K562 (cell line): ENCODE measurements at regions not wholly inside any gene's neighbourhood (a gene's known extent, or its start where the extent isn't known, plus 50 kb on each side); places are given as distances from the start of the nearest gene placed in this dataset.

ENCODE experiments used
- ATAC-seq: fragments of 200-7000 bp; cut with Tn5 transposase; 3 replicates; pipeline ENCODE4 v1.9.1; 2020; ENCODE audit warnings: moderate library complexity
- BruUV-seq: library from RNA; stranded (reverse); fragments of 400-500 nt; replicated peaks from 2 replicates; lab custom pipeline; 2021; lab: Mats Ljungman, UMichigan
- CTCF ChIA-PET: fragments of 300-600 bp; formaldehyde crosslinking; extraction: SDS; loops from one replicate; lab custom pipeline; 2021; ENCODE audit warnings: low intra/inter-chr PET ratio; lab: Yijun Ruan, JAX
- POLR2A ChIA-PET: fragments of 300-600, 350-650 bp; sonication (Branson Sonifier 250); formaldehyde crosslinking; extraction: SDS; loops from one replicate; lab custom pipeline; 2021; ENCODE audit warnings: antibody characterized with exemption, inconsistent platforms; lab: Yijun Ruan, JAX
- DNase-seq, 4 experiments: peaks; one replicate each; pipeline versions ENCODE4 v3.0.0 to v3.0.0-alpha.2; 2011 to 2018; ENCODE audit warnings: low spot score in 3 of 4, mixed read lengths in 3 of 4; ENCODE audit errors: extremely low read depth in 1 of 4
- FAIRE-seq: peaks from 2 replicates; lab custom pipeline; 2011; peaks lifted over from hg19 to GRCh38; lab: Jason Lieb, UNC
- H2AFZ ChIP-seq: 2 replicates; pipeline ENCODE4 v1.6.0; 2011; ENCODE audit warnings: low read depth, low read length, control low read depth, inconsistent platforms
- H3K27ac ChIP-seq: fragments of 200-600 bp; 3 replicates; pipeline ENCODE4 v1.8.0; 2011; ENCODE audit warnings: low read depth, mild to moderate bottlenecking, control low read depth, inconsistent platforms, low read length, moderate library complexity, mixed read lengths; ENCODE audit errors: extremely low read depth
- H3K27me3 ChIP-seq, 2 experiments: fragments of 300-600 bp in 1 of 2; 2 replicates in 1 of 2; 3 replicates in 1 of 2; pipeline versions ENCODE4 v1.6.0 to v1.8.0; 2011; ENCODE audit warnings: inconsistent platforms in 2 of 2, low read length in 2 of 2, mild to moderate bottlenecking in 1 of 2, mixed read lengths in 1 of 2, moderate library complexity in 1 of 2; ENCODE audit not compliant: control insufficient read depth in 2 of 2, insufficient read depth in 2 of 2
- H3K36me3 ChIP-seq: fragments of 300-600 bp; 3 replicates; pipeline ENCODE4 v1.8.0; 2011; ENCODE audit warnings: mild to moderate bottlenecking, low read length, inconsistent platforms; ENCODE audit not compliant: control insufficient read depth, insufficient read depth
- H3K4me1 ChIP-seq, 2 experiments: fragments of 200-600 bp in 1 of 2; replicated peaks in 1 of 2; 2 replicates in 1 of 2; 3 replicates in 1 of 2; pipeline versions ENCODE4 v1.5.1 to v1.8.0; 2011; ENCODE audit warnings: inconsistent platforms in 2 of 2, low read length in 2 of 2, mild to moderate bottlenecking in 1 of 2, mixed read lengths in 1 of 2, moderate library complexity in 1 of 2; ENCODE audit not compliant: control insufficient read depth in 2 of 2, insufficient read depth in 2 of 2
- H3K4me2 ChIP-seq: 2 replicates; pipeline ENCODE4 v1.6.1; 2011; ENCODE audit warnings: low read length, control low read depth, inconsistent platforms, mixed read lengths; ENCODE audit not compliant: insufficient read depth
- H3K4me3 ChIP-seq: fragments of 200-600 bp; sonication (generic), shearing (Covaris generic); 2 replicates; pipeline ENCODE4 v1.5.1; 2016; ENCODE audit warnings: control low read depth, inconsistent platforms
- H3K79me2 ChIP-seq: fragments of 200-600 bp; 3 replicates; pipeline ENCODE4 v1.8.0; 2011; ENCODE audit warnings: low read length, inconsistent platforms; ENCODE audit not compliant: control insufficient read depth, insufficient read depth
- H3K9ac ChIP-seq, 2 experiments: 2 replicates each; pipeline versions ENCODE4 v1.6.0 to v1.6.1; 2011; ENCODE audit warnings: low read depth in 2 of 2, low read length in 2 of 2, control low read depth in 1 of 2, inconsistent platforms in 1 of 2, mild to moderate bottlenecking in 1 of 2, mixed read lengths in 1 of 2; ENCODE audit not compliant: insufficient read depth in 1 of 2
- H3K9me1 ChIP-seq: one replicate; pipeline ENCODE4 v1.6.0; 2011; ENCODE audit warnings: inconsistent platforms, mild to moderate bottlenecking, low read length, moderate library complexity; ENCODE audit not compliant: control insufficient read depth, insufficient read depth
- H3K9me3 ChIP-seq: replicated peaks from 2 replicates; pipeline ENCODE4 v1.5.1; 2011; ENCODE audit warnings: low read depth, low read length, inconsistent platforms; ENCODE audit not compliant: control insufficient read depth, insufficient read depth
- H4K20me1 ChIP-seq: replicated peaks from 2 replicates; pipeline ENCODE4 v1.6.1; 2011; ENCODE audit warnings: low read length, inconsistent platforms, mixed read lengths; ENCODE audit not compliant: control insufficient read depth, insufficient read depth
- CAMTA2 ChIP-seq: fragments of 250-450 bp; sonication (Bioruptor Pico); conservative IDR thresholded peaks from 2 replicates; pipeline ENCODE4 v1.5.1; 2022
- ERF ChIP-seq: fragments of 450-650 bp; formaldehyde crosslinking; IDR thresholded peaks from 2 replicates; pipeline ENCODE4 v1.4.0; 2020; ENCODE audit warnings: mild to moderate bottlenecking, mixed read lengths
- GABPB1 ChIP-seq: sonication (generic); formaldehyde crosslinking; IDR thresholded peaks from 2 replicates; pipeline ENCODE4 v1.8.0; 2022; ENCODE audit warnings: mild to moderate bottlenecking, missing genetic modification reagents
- L3MBTL2 ChIP-seq: fragments of 450-650 bp; IDR thresholded peaks from 2 replicates; pipeline ENCODE4 v1.6.1; 2016; ENCODE audit warnings: mild to moderate bottlenecking, moderate library complexity
- NCOA1 ChIP-seq: fragments of 450-650 bp; IDR thresholded peaks from 2 replicates; pipeline ENCODE4 v1.6.1; 2016; ENCODE audit warnings: low read depth
- NR4A1 ChIP-seq, 2 experiments: fragments of 250-450 bp in 1 of 2; fragments of 450-650 bp in 1 of 2; sonication (Bioruptor Pico) in 1 of 2; IDR thresholded peaks; 2 replicates each; pipeline versions ENCODE4 v1.4.0 to v1.6.1; 2016 to 2020; ENCODE audit warnings: mild to moderate bottlenecking in 2 of 2, missing compliant biosample characterization in 1 of 2, missing genetic modification characterization in 1 of 2, moderate library complexity in 1 of 2
- WGBS: fragments of 100-300 bp; shearing (Covaris generic); methylation state at CpG from one replicate; pipeline ENCODE4 v1.1.6; 2016; ENCODE audit warnings: low coverage, mixed read lengths; ENCODE audit not compliant: insufficient coverage; ENCODE audit errors: missing lambda C conversion rate; 5-methylcytosine and 5-hydroxymethylcytosine counted together
- in situ Hi-C: fragments of 300-500 bp; cut with MboI; formaldehyde crosslinking; loops from 4 replicates; pipeline ENCODE4 v1.15.0; 2018; ENCODE audit warnings: inconsistent platforms, mixed read lengths
- intact Hi-C: fragments of 100-400 bp; cut with micrococcal nuclease; formaldehyde crosslinking; loops from 2 replicates; pipeline ENCODE4 v1.14.2; 2022
- TF ChIP-seq, protein P1 (sequence below), 2 experiments: fragments of 150-350 bp in 1 of 2; IDR thresholded peaks; 2 replicates each; pipeline ENCODE4 v1.6.1; 2012 to 2016; ENCODE audit warnings: low read depth in 2 of 2, low read length in 2 of 2, mild to moderate bottlenecking in 1 of 2, moderate library complexity in 1 of 2
- TF ChIP-seq, protein P2 (sequence below): fragments of 250-450 bp; sonication (Bioruptor Pico); IDR thresholded peaks from 2 replicates; pipeline ENCODE4 v1.8.0; 2022; ENCODE audit warnings: moderate library complexity, mild to moderate bottlenecking, inconsistent platforms

DNA sequence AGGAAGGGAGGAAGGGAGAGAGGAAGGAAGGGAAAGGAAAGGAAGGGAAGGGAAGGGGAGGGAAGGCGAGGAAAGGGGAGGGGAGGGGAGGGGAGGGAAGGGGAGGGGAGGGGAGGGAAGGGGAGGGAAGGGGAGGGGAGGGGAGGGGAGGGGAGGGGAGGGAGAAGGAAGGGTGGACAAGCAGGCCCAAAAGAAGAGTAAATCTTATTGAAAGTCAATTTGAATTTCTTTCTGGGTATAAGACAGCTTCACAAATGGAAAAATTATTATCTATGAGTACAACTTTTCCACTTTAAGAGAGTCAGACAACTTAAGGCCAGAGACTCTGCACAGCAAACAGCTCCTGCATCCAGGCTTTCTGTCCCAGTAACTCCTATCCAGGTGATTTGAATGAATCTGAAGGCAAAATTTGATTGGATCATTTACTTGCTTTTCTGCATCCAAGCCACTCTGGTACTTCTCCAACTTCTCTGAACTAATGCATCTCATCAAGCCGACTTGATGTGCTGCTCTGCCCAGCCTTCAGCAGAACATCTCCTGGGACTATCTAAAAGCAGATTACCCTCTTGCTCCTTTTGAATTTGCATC lies 363.4 kb upstream of the KIF2A start:
- TF ChIP-seq NR4A1 (CRISPR knock-in tag; IDR thresholded peaks at IDR 0.05) (no peak), NR4A1 (tag; IDR thresholded peaks at IDR 0.05) (no peak)
- no peaks in the 10 kb centered on the region for H4K20me1 ChIP-seq
- in situ Hi-C loops (no loop called here), intact Hi-C loops (loop anchor here (5.0 kb wide), 1 partner anchor 890 kb away; no protein-coding TSS in a partner anchor)
- no peak overlapping the region for H3K4me2 ChIP-seq
- no peak for ATAC-seq
- H3K4me3 ChIP-seq, result no peak overlapping the region
- CTCF ChIA-PET, result no interaction called here
- H3K4me1 ChIP-seq, result no peaks in the 10 kb centered on the region
- no peak for FAIRE-seq
- WGBS, result 0% methylated on average over 1 of the region's 2 CpGs
- no peak overlapping the region for H2AFZ ChIP-seq
- no peaks in the 10 kb centered on the region for H3K9me3 ChIP-seq
- H3K36me3 ChIP-seq, result no peaks in the 10 kb centered on the region
- no peaks in the 10 kb centered on the region for H3K27me3 ChIP-seq
- no peak overlapping the region for H3K27ac ChIP-seq
- H3K9ac ChIP-seq, result no peak overlapping the region
- BruUV-seq, result no TSS peak
- H3K79me2 ChIP-seq, result no peaks in the 10 kb centered on the region
- POLR2A ChIA-PET, result no interaction called here
- no peak for DNase-seq
- H3K9me1 ChIP-seq, result no peaks in the 10 kb centered on the region

DNA sequence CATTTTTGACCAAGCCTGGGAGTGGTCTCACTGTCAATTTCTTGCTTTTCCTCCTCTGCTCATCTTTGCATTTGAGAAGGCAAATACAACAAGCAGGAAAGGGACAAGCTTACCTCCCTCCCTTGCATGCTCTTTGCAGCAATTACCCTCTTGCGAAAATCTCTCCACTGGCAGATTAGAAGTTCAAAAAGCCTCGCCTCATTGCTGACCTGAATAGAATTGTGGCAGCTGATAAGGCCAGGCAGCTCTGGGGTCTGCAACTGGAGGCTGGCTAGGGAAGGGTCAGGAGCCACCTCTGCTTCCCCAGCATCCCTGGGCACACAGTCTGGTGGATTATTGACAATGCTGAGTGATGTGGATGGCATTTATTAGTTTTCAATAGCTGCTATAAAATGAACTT lies 362.3 kb upstream of the KIF2A start:
- no TSS peak for BruUV-seq
- Histone ChIP-seq H3K4me3 (no peak overlapping the region), H3K4me1 (no peaks in the 10 kb centered on the region), H3K9me3 (no peaks in the 10 kb centered on the region), H3K27ac (no peak overlapping the region), H3K4me2 (no peak overlapping the region), H3K27me3 (no peaks in the 10 kb centered on the region), H2AFZ (no peak overlapping the region), H3K9ac (no peak overlapping the region), H4K20me1 (no peaks in the 10 kb centered on the region), H3K79me2 (no peaks in the 10 kb centered on the region), H3K9me1 (no peaks in the 10 kb centered on the region), H3K36me3 (no peaks in the 10 kb centered on the region)
- POLR2A ChIA-PET, result no interaction called here
- TF ChIP-seq, protein P1, sequence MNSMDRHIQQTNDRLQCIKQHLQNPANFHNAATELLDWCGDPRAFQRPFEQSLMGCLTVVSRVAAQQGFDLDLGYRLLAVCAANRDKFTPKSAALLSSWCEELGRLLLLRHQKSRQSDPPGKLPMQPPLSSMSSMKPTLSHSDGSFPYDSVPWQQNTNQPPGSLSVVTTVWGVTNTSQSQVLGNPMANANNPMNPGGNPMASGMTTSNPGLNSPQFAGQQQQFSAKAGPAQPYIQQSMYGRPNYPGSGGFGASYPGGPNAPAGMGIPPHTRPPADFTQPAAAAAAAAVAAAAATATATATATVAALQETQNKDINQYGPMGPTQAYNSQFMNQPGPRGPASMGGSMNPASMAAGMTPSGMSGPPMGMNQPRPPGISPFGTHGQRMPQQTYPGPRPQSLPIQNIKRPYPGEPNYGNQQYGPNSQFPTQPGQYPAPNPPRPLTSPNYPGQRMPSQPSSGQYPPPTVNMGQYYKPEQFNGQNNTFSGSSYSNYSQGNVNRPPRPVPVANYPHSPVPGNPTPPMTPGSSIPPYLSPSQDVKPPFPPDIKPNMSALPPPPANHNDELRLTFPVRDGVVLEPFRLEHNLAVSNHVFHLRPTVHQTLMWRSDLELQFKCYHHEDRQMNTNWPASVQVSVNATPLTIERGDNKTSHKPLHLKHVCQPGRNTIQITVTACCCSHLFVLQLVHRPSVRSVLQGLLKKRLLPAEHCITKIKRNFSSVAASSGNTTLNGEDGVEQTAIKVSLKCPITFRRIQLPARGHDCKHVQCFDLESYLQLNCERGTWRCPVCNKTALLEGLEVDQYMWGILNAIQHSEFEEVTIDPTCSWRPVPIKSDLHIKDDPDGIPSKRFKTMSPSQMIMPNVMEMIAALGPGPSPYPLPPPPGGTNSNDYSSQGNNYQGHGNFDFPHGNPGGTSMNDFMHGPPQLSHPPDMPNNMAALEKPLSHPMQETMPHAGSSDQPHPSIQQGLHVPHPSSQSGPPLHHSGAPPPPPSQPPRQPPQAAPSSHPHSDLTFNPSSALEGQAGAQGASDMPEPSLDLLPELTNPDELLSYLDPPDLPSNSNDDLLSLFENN (IDR thresholded peaks at IDR 0.05; ENCODE audit: low read depth in 2 of 2, low read length in 2 of 2), result no peak
- TF ChIP-seq L3MBTL2 (no peak), GABPB1 (CRISPR knock-in tag) (no peak), CAMTA2 (CRISPR knock-in tag) (no peak), ERF (CRISPR knock-in tag) (no peak), NCOA1 (no peak)
- TF ChIP-seq, protein P2, sequence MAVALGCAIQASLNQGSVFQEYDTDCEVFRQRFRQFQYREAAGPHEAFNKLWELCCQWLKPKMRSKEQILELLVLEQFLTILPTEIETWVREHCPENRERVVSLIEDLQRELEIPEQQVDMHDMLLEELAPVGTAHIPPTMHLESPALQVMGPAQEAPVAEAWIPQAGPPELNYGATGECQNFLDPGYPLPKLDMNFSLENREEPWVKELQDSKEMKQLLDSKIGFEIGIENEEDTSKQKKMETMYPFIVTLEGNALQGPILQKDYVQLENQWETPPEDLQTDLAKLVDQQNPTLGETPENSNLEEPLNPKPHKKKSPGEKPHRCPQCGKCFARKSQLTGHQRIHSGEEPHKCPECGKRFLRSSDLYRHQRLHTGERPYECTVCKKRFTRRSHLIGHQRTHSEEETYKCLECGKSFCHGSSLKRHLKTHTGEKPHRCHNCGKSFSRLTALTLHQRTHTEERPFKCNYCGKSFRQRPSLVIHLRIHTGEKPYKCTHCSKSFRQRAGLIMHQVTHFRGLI (CRISPR knock-in tag), result no peak
- no peak for ATAC-seq
- CTCF ChIA-PET, result no interaction called here
- intact Hi-C loops, result loop anchor here (5.0 kb wide), 1 partner anchor 891 kb away; no protein-coding TSS in a partner anchor
- FAIRE-seq, result no peak
- DNase-seq, result no peak
- 0% methylated on average over 2 of the region's 2 CpGs for WGBS
- in situ Hi-C loops, result no loop called here
